ENCODE measurements at regions not wholly inside any gene's neighbourhood (a gene's known extent, or its start where the extent isn't known, plus 50 kb on each side); places are given as distances from the start of the nearest gene placed in this dataset.
"Not testable (repeated sequence)": the region's sequence is repeated elsewhere in the genome, so short reads cannot be mapped to it uniquely, and the experiment has no call there.

- Histone ChIP-seq H3K4me3 (ENCODE audit: low read length) (no peak overlapping the region), H3K4me2 (ENCODE audit: low read length) (no peak overlapping the region), H3K9ac (ENCODE audit: low read depth, low read length) (no peak overlapping the region), H3K4me1 (ENCODE audit: control insufficient read depth, insufficient read depth, low read length) (no peaks in the 10 kb centered on the region), H3K27me3 (ENCODE audit: control insufficient read depth, insufficient read depth, low read length) (peaks cover 4% of the 10 kb centered on the region), H3K36me3 (ENCODE audit: insufficient read depth, low read length) (no peaks in the 10 kb centered on the region), H3K9me3 (replicated peaks; ENCODE audit: low read length) (no peaks in the 10 kb centered on the region)
Observed at GRCh38 chr11:96523656-96524055, 133.8 kb downstream of the JRKL start.

GRCh38 chr11:96524475-96524874 lies 134.7 kb downstream of the JRKL start:
- Histone ChIP-seq H3K4me3 (ENCODE audit: low read length) (no peak overlapping the region), H3K4me2 (ENCODE audit: low read length) (peak overlapping the region; percentile 31), H3K36me3 (ENCODE audit: insufficient read depth, low read length) (no peaks in the 10 kb centered on the region), H3K9ac (ENCODE audit: low read depth, low read length) (no peak overlapping the region), H3K9me3 (replicated peaks; ENCODE audit: low read length) (no peaks in the 10 kb centered on the region), H3K4me1 (ENCODE audit: control insufficient read depth, insufficient read depth, low read length) (no peaks in the 10 kb centered on the region), H3K27me3 (ENCODE audit: control insufficient read depth, insufficient read depth, low read length) (peaks cover 4% of the 10 kb centered on the region)

- no peak overlapping the region for H3K4me2 ChIP-seq (ENCODE audit: low read length)
- no peaks in the 10 kb centered on the region for H3K27me3 ChIP-seq (ENCODE audit: control insufficient read depth, insufficient read depth, low read length)
- H3K36me3 ChIP-seq (ENCODE audit: insufficient read depth, low read length) = no peaks in the 10 kb centered on the region
- H3K9me3 ChIP-seq (replicated peaks; ENCODE audit: low read length) = no peaks in the 10 kb centered on the region
- H3K4me3 ChIP-seq (ENCODE audit: low read length) = no peak overlapping the region
- H3K4me1 ChIP-seq (ENCODE audit: control insufficient read depth, insufficient read depth, low read length) = no peaks in the 10 kb centered on the region
- no peak overlapping the region for H3K9ac ChIP-seq (ENCODE audit: low read depth, low read length)
Observed at GRCh38 chr11:96530473-96530872, 140.7 kb downstream of the JRKL start.

GRCh38 chr11:96538104-96538503 lies 148.3 kb downstream of the JRKL start:
- no peak overlapping the region for H3K9ac ChIP-seq (ENCODE audit: low read depth, low read length)
- H3K36me3 ChIP-seq (ENCODE audit: insufficient read depth, low read length) = no peaks in the 10 kb centered on the region
- H3K4me2 ChIP-seq (ENCODE audit: low read length) = no peak overlapping the region
- no peaks in the 10 kb centered on the region for H3K4me1 ChIP-seq (ENCODE audit: control insufficient read depth, insufficient read depth, low read length)
- no peaks in the 10 kb centered on the region for H3K9me3 ChIP-seq (replicated peaks; ENCODE audit: low read length)
- peaks cover 4% of the 10 kb centered on the region for H3K27me3 ChIP-seq (ENCODE audit: control insufficient read depth, insufficient read depth, low read length)
- no peak overlapping the region for H3K4me3 ChIP-seq (ENCODE audit: low read length)

- no peaks in the 10 kb centered on the region for H3K4me1 ChIP-seq (ENCODE audit: control insufficient read depth, insufficient read depth, low read length)
- H3K4me2 ChIP-seq (ENCODE audit: low read length) = no peak overlapping the region
- H3K9me3 ChIP-seq (replicated peaks; ENCODE audit: low read length) = no peaks in the 10 kb centered on the region
- peaks cover 7% of the 10 kb centered on the region for H3K27me3 ChIP-seq (ENCODE audit: control insufficient read depth, insufficient read depth, low read length)
- H3K9ac ChIP-seq (ENCODE audit: low read depth, low read length) = no peak overlapping the region
- no peaks in the 10 kb centered on the region for H3K36me3 ChIP-seq (ENCODE audit: insufficient read depth, low read length)
- H3K4me3 ChIP-seq (ENCODE audit: low read length) = no peak overlapping the region
Observed at GRCh38 chr11:96538622-96539021, 148.8 kb downstream of the JRKL start.

- Histone ChIP-seq H3K27me3 (ENCODE audit: control insufficient read depth, insufficient read depth, low read length) (peaks cover 7% of the 10 kb centered on the region), H3K9ac (ENCODE audit: low read depth, low read length) (no peak overlapping the region), H3K4me1 (ENCODE audit: control insufficient read depth, insufficient read depth, low read length) (no peaks in the 10 kb centered on the region), H3K9me3 (replicated peaks; ENCODE audit: low read length) (no peaks in the 10 kb centered on the region), H3K4me3 (ENCODE audit: low read length) (no peak overlapping the region), H3K4me2 (ENCODE audit: low read length) (no peak overlapping the region), H3K36me3 (ENCODE audit: insufficient read depth, low read length) (no peaks in the 10 kb centered on the region)
Observed at GRCh38 chr11:96540875-96541274, 151.1 kb downstream of the JRKL start.

GRCh38 chr11:96543177-96543576 lies 153.4 kb downstream of the JRKL start:
- H3K4me3 ChIP-seq (ENCODE audit: low read length) = no peak overlapping the region
- H3K4me1 ChIP-seq (ENCODE audit: control insufficient read depth, insufficient read depth, low read length) = no peaks in the 10 kb centered on the region

GRCh38 chr11:96545192-96545591 lies 155.4 kb downstream of the JRKL start:
- not testable (repeated sequence) for H3K27me3 ChIP-seq (ENCODE audit: control insufficient read depth, insufficient read depth, low read length); H3K9me3 ChIP-seq (replicated peaks; ENCODE audit: low read length); H3K9ac ChIP-seq (ENCODE audit: low read depth, low read length); H3K4me3 ChIP-seq (ENCODE audit: low read length); H3K4me1 ChIP-seq (ENCODE audit: control insufficient read depth, insufficient read depth, low read length); H3K36me3 ChIP-seq (ENCODE audit: insufficient read depth, low read length); H3K4me2 ChIP-seq (ENCODE audit: low read length)

More at GRCh38 chr11:96543177-96543576, 153.4 kb downstream of the JRKL start:
- no peak overlapping the region for H3K9ac ChIP-seq (ENCODE audit: low read depth, low read length)
- H3K27me3 ChIP-seq (ENCODE audit: control insufficient read depth, insufficient read depth, low read length) = peaks cover 7% of the 10 kb centered on the region
- H3K36me3 ChIP-seq (ENCODE audit: insufficient read depth, low read length) = no peaks in the 10 kb centered on the region
- no peak overlapping the region for H3K4me2 ChIP-seq (ENCODE audit: low read length)
- H3K9me3 ChIP-seq (replicated peaks; ENCODE audit: low read length) = no peaks in the 10 kb centered on the region

GRCh38 chr11:96551136-96551535 lies 161.3 kb downstream of the JRKL start:
- Histone ChIP-seq H3K4me3 (ENCODE audit: low read length) (no peak overlapping the region), H3K36me3 (ENCODE audit: insufficient read depth, low read length) (no peaks in the 10 kb centered on the region), H3K9me3 (replicated peaks; ENCODE audit: low read length) (no peaks in the 10 kb centered on the region), H3K4me2 (ENCODE audit: low read length) (no peak overlapping the region), H3K4me1 (ENCODE audit: control insufficient read depth, insufficient read depth, low read length) (no peaks in the 10 kb centered on the region), H3K27me3 (ENCODE audit: control insufficient read depth, insufficient read depth, low read length) (peaks cover 9% of the 10 kb centered on the region), H3K9ac (ENCODE audit: low read depth, low read length) (no peak overlapping the region)

GRCh38 chr11:96554236-96554820 lies 164.5 kb downstream of the JRKL start:
- Histone ChIP-seq H3K9me3 (replicated peaks; ENCODE audit: low read length) (no peaks in the 10 kb centered on the region), H3K4me2 (ENCODE audit: low read length) (no peak overlapping the region), H3K27me3 (ENCODE audit: control insufficient read depth, insufficient read depth, low read length) (peaks cover 9% of the 10 kb centered on the region), H3K4me3 (ENCODE audit: low read length) (no peak overlapping the region), H3K9ac (ENCODE audit: low read depth, low read length) (no peak overlapping the region), H3K36me3 (ENCODE audit: insufficient read depth, low read length) (no peaks in the 10 kb centered on the region), H3K4me1 (ENCODE audit: control insufficient read depth, insufficient read depth, low read length) (no peaks in the 10 kb centered on the region)

- not testable (repeated sequence) for H3K4me3 ChIP-seq (ENCODE audit: low read length); H3K4me1 ChIP-seq (ENCODE audit: control insufficient read depth, insufficient read depth, low read length); H3K36me3 ChIP-seq (ENCODE audit: insufficient read depth, low read length); H3K27me3 ChIP-seq (ENCODE audit: control insufficient read depth, insufficient read depth, low read length); H3K9ac ChIP-seq (ENCODE audit: low read depth, low read length); H3K4me2 ChIP-seq (ENCODE audit: low read length); H3K9me3 ChIP-seq (replicated peaks; ENCODE audit: low read length)
Observed at GRCh38 chr11:96555826-96556225, 166.0 kb downstream of the JRKL start.

- H3K27me3 ChIP-seq (ENCODE audit: control insufficient read depth, insufficient read depth, low read length); H3K4me3 ChIP-seq (ENCODE audit: low read length); H3K36me3 ChIP-seq (ENCODE audit: insufficient read depth, low read length); H3K9me3 ChIP-seq (replicated peaks; ENCODE audit: low read length); H3K9ac ChIP-seq (ENCODE audit: low read depth, low read length); H3K4me1 ChIP-seq (ENCODE audit: control insufficient read depth, insufficient read depth, low read length); H3K4me2 ChIP-seq (ENCODE audit: low read length): not testable (repeated sequence)
Observed at GRCh38 chr11:96560727-96561126, 170.9 kb downstream of the JRKL start.

Measured in skeletal muscle satellite cell (primary cell).